ENCODE measurements at regions not wholly inside any gene's neighbourhood (a gene's known extent, or its start where the extent isn't known, plus 50 kb on each side); places are given as distances from the start of the nearest gene placed in this dataset.

GRCh38 chr1:217311766-217312165 is 319.1 kb downstream of the GPATCH2 start:
- peak; percentile 33 for TF ChIP-seq CTCF (conservative IDR thresholded peaks at IDR 0.05; ENCODE audit: low read length)
- TF ChIP-seq EZH2phosphoT487 (IDR thresholded peaks at IDR 0.05; ENCODE audit: borderline replicate concordance, low read depth, low read length), result no peak

Data from OCI-LY7 (cell line).